ENCODE measurements at regions not wholly inside any gene's neighbourhood (a gene's known extent, or its start where the extent isn't known, plus 50 kb on each side); places are given as distances from the start of the nearest gene placed in this dataset.

- TF ChIP-seq POLR2A (IDR thresholded peaks at IDR 0.05) (no peak), CTCF (IDR thresholded peaks at IDR 0.05 in 8 of 11, conservative IDR thresholded peaks at IDR 0.05 in 3 of 11) (no peak), POLR2AphosphoS5 (IDR thresholded peaks at IDR 0.05) (no peak)
- no peak overlapping the region for H3K27ac ChIP-seq
- no peaks in the 10 kb centered on the region for H3K27me3 ChIP-seq (replicated peaks in 1 of 7)
- H3K9me3 ChIP-seq = no peaks in the 10 kb centered on the region
- intact Hi-C loops (cut with DNase I; ENCODE audit: low total_unique reads) = no loop called here
- WGBS, 5 donors = 63 to 73% (median 67%) methylated on average over 7 of the region's 7 CpGs
- H3K4me3 ChIP-seq = no peak overlapping the region
- DNase-seq = no peak
- H3K4me1 ChIP-seq = peaks cover 0 to 3% (median 0%) of the 10 kb centered on the region in 6 donors
- H3K36me3 ChIP-seq = no peaks in the 10 kb centered on the region
Observed at GRCh38 chr15:39075756-39076341, 505.0 kb upstream of the THBS1 start.

GRCh38 chr15:39078026-39078425 is 502.9 kb upstream of the THBS1 start:
- no peak for DNase-seq
- Histone ChIP-seq H3K36me3 (no peaks in the 10 kb centered on the region), H3K9me3 (no peaks in the 10 kb centered on the region), H3K27me3 (replicated peaks in 1 of 7) (no peaks in the 10 kb centered on the region), H3K27ac (no peak overlapping the region), H3K4me1 (peaks cover 0 to 3% (median 0%) of the 10 kb centered on the region in 6 donors), H3K4me3 (no peak overlapping the region)
- TF ChIP-seq POLR2AphosphoS5 (IDR thresholded peaks at IDR 0.05) (no peak), CTCF (IDR thresholded peaks at IDR 0.05 in 8 of 11, conservative IDR thresholded peaks at IDR 0.05 in 3 of 11) (no peak)
- intact Hi-C loops (cut with DNase I; ENCODE audit: low total_unique reads) = no loop called here
- 94 to 100% (median 96%) methylated on average over 3 of the region's 3 CpGs for WGBS, 5 donors

- DNase-seq = no peak
Observed at GRCh38 chr15:39079296-39079847, 501.5 kb upstream of the THBS1 start.

More at GRCh38 chr15:39079296-39079847, 501.5 kb upstream of the THBS1 start:
- no peaks in the 10 kb centered on the region for H3K36me3 ChIP-seq
- peaks cover 0 to 5% (median 0%) of the 10 kb centered on the region in 6 donors for H3K4me1 ChIP-seq
- no peak overlapping the region for H3K4me3 ChIP-seq
- TF ChIP-seq CTCF (IDR thresholded peaks at IDR 0.05 in 8 of 11, conservative IDR thresholded peaks at IDR 0.05 in 3 of 11) (no peak), POLR2A (IDR thresholded peaks at IDR 0.05) (no peak), POLR2AphosphoS5 (IDR thresholded peaks at IDR 0.05) (no peak)
- no peaks in the 10 kb centered on the region for H3K27me3 ChIP-seq (replicated peaks in 1 of 7)
- WGBS, 5 donors = 74 to 85% (median 77%) methylated on average over 5 to 6 of the region's 6 CpGs
- intact Hi-C loops (cut with DNase I; ENCODE audit: low total_unique reads) = no loop called here
- no peaks in the 10 kb centered on the region for H3K9me3 ChIP-seq
- H3K27ac ChIP-seq = no peak overlapping the region

All from spleen (tissue), 11 donors.